Inflammatory macrophage treated with lipopolysaccharide for 4 hours (primary cell): ENCODE measurements at regions not wholly inside any gene's neighbourhood (a gene's known extent, or its start where the extent isn't known, plus 50 kb on each side); places are given as distances from the start of the nearest gene placed in this dataset.

Experiments used
- DNase-seq: peaks from one replicate; pipeline ENCODE4 v3.0.0-alpha.2; 2020

DNA sequence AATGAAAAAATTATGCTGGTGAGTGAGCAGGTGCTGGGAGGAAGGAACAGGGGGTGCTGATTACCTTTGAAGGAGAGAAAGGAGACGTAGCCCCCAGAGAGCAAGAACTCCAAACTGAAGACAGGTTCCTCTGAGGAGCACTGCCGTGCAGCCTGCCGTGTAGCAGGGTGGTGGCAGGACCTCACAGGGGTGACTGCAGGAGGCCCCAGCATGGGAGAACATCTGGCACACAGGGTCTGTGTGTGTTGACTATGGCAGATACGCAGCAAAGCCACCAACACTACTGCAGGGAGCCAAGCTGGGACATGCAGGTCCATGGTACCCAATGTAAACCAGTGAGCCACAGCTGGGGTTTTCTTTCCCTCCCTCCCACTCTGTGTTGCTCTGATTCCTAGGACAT, 192.1 kb upstream of the PDE1C start:
- no peak for DNase-seq

GRCh38 chr7:32259931-32260596, 189.9 kb upstream of the PDE1C start:
- no peak for DNase-seq

- no peak for DNase-seq
These were observed 188.1 kb upstream of the PDE1C start for GRCh38 chr7:32258265-32258664.

GRCh38 chr7:32257621-32258020, 187.4 kb upstream of the PDE1C start:
- DNase-seq, result no peak

- DNase-seq, result no peak
These were observed 186.6 kb upstream of the PDE1C start for GRCh38 chr7:32256811-32257210.

- no peak for DNase-seq
These were observed 186.2 kb upstream of the PDE1C start for GRCh38 chr7:32256376-32256775.

GRCh38 chr7:32255036-32255435, 184.8 kb upstream of the PDE1C start:
- no peak for DNase-seq

DNA sequence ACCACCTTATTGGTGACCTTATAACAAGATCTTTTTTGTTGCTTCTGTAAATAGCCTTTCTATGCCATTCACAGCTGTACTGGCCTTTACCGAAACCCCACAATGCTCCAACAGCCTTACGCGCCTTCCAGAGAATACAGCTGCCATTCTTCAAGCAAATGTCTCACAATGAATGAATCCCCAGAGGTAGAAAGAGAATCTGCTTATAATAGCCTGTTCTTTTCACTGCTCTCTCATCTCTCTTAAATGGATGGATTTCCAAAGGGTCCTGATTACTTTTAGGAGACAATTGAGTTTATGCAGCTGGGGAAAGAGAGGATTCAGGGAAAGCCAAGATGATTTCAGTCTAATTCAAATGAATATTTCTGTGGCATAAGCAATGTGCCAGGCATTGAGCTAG, 183.1 kb upstream of the PDE1C start:
- DNase-seq, result no peak

DNA sequence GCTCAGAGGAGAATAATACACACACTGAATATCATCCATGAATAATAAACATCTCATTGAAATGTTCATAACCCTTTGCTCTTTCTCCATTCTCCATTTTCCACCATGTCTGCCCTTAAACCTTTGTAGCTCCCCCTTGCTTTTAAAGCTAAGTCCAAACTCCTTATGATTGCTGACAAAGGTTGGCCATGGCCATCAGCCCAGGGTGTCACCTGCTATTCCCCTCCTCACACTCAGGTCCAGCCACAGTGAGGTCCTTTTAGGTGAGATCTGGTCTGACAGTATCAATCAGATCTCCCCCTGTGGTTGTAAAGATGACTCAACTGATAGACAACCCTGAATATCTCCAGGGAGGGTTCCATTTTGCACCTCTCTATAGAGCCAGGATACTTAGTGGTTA, 181.5 kb upstream of the PDE1C start:
- no peak for DNase-seq

GRCh38 chr7:32250471-32251260, 180.5 kb upstream of the PDE1C start:
- no peak for DNase-seq

- no peak for DNase-seq
These were observed 179.8 kb upstream of the PDE1C start for GRCh38 chr7:32250003-32250402.

GRCh38 chr7:32248522-32248921, 178.3 kb upstream of the PDE1C start:
- DNase-seq, result no peak

GRCh38 chr7:32244806-32245345, 174.7 kb upstream of the PDE1C start:
- DNase-seq, result no peak

GRCh38 chr7:32243687-32244290, 173.6 kb upstream of the PDE1C start:
- DNase-seq, result no peak

- no peak for DNase-seq
These were observed 172.2 kb upstream of the PDE1C start for GRCh38 chr7:32242436-32242835.

DNA sequence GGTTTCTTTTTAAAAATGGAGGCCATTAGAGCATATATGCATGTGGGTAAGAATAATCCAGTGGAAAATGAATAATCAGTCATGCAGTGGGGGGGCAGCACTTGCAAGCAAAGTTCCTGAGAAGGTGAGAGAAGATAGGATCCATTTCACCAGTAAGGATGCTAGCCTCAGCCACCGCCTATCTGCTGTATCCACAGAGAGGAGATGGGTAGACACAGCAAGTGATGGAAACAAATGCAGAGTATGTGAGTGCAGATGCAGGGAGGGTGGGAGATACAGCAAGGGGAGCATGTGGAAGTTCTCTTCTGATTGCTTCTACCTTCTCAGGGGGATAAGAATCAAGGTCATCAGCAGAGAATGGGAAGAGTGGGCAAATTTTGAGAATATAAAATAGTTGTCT, 171.4 kb upstream of the PDE1C start:
- no peak for DNase-seq

DNA sequence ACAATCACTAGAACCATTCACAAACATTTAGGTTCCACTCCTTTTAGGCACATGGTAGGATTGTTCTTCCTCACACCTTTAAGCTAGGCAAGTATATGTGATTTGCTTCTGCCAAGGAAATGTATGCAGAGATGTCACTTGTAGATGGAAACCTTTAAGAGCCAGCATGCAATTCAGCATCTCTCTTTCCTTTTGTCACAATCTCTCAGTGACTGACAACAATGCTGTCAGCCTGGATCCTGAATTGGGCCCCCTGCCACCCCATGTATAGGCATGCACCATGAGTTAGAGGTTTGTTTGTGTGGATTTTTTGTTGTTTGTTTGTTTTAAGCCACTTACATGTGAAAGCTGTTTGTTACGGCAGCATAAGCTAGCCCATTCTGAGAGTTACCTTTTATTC, 169.6 kb upstream of the PDE1C start:
- DNase-seq, result no peak

GRCh38 chr7:32228601-32229000, 158.4 kb upstream of the PDE1C start:
- no peak for DNase-seq

DNA sequence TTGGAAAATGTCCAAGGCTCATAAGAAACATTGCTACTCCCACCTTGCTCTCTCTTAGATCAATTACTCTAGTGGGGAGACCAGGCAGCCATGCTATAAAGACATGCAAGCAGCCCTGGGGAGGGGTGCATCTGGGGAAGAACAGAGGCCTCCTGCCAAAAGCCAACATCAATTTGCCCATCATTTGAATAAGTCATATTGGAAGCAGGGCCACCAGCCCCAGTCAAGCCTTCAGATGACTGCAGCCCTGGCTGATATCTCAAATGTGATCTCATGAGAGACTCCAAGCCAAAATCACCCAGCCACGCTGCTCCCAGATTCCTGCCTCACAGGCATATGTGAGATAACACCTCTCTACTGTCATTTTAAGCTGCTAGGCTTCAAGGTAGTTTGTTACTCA, 157.5 kb upstream of the PDE1C start:
- DNase-seq, result no peak

DNA sequence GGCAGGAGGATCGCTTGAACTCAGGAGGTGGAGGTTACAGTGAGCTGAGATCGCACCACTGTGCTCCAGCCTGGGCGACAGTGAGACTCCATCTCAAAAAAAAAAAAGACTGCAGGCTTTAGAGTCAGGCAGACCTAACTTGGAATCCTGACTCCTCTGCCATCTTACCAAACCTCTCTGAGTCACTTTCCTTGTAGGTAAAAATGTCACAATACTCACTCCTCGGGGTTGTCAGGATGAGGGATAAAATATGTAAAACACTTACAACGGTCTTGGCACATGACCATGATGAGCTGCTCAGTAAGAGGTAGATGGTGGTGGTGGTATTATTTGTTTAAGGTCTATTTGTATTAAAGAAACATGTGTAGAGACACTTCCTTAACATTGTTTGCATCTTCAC, 154.1 kb upstream of the PDE1C start:
- DNase-seq, result no peak

DNA sequence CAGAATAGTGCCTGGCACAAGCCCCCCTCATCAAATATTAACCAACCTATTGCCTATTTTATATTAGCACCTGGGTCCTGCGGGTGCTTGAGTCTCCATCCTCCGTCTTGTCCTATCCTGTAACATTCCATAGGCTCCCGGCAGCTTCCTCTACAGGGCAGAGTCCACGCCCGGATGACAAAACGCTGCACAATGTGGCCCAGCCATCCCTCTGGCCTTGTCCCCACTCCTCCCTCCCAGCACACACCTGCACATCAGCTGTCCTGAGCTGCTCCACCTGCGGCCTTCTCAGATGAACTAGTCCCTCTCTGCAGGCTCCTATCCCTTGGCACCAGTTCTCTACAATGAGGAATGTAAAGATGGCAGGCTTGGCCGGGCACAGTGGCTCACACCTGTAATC, 153.5 kb upstream of the PDE1C start:
- no peak for DNase-seq

- DNase-seq, result no peak
These were observed 153.0 kb upstream of the PDE1C start for GRCh38 chr7:32223071-32223650.

- DNase-seq, result no peak
These were observed 152.2 kb upstream of the PDE1C start for GRCh38 chr7:32222251-32222900.
